Hepatocyte (in vitro differentiated cells): ENCODE measurements at regions not wholly inside any gene's neighbourhood (a gene's known extent, or its start where the extent isn't known, plus 50 kb on each side); places are given as distances from the start of the nearest gene placed in this dataset.

Experiments used
- EZH2 ChIP-seq: fragments of 200-600 bp; sonication (generic); IDR thresholded peaks from 2 replicates; pipeline ENCODE4 v1.6.1; 2016; ENCODE audit warnings: antibody characterized with exemption, mild to moderate bottlenecking, borderline replicate concordance
- EZH2phosphoT487 ChIP-seq: fragments of 200-600 bp; sonication (generic); IDR thresholded peaks from one replicate; pipeline ENCODE4 v1.6.1; 2018; ENCODE audit warnings: antibody characterized with exemption, mild to moderate bottlenecking, low read depth, moderate library complexity; ENCODE audit not compliant: unreplicated experiment, severe bottlenecking
- TF ChIP-seq, protein P1 (sequence below): fragments of 200-600 bp; sonication (generic); IDR thresholded peaks from 2 replicates; pipeline ENCODE4 v1.5.1; 2016; ENCODE audit warnings: antibody characterized with exemption, mild to moderate bottlenecking; ENCODE audit not compliant: poor library complexity

DNA sequence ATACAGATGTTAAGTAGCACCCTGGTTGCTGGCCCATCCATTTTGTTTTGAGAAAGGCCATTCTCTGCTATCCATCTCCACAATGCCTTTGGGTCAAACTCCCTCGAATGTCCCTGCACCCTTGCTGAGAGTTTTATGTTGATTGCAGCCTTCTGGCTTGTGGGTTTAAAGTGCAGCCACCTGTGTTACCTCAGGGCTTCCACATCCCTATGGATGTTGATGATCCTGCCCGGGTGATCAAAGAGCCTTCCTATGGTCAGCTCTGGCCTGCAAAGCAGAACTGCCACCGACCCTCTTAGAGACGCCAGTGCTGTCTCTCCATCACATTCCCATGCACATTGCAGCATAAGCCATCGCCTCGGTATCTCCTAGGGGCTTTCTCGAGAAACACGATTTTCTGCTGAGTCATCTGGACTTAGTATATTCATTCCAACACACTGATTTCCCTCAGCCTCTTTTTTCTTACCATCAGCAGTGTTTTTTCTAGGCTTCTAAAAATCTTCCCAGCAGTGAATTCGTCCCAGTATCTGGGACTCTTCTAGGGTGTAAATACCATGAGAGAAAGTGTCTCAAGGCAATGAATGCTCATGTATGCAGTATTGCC lies 585.7 kb upstream of the TMEM132C start:
- TF ChIP-seq EZH2 (no peak), EZH2phosphoT487 (no peak)
- TF ChIP-seq, protein P1, sequence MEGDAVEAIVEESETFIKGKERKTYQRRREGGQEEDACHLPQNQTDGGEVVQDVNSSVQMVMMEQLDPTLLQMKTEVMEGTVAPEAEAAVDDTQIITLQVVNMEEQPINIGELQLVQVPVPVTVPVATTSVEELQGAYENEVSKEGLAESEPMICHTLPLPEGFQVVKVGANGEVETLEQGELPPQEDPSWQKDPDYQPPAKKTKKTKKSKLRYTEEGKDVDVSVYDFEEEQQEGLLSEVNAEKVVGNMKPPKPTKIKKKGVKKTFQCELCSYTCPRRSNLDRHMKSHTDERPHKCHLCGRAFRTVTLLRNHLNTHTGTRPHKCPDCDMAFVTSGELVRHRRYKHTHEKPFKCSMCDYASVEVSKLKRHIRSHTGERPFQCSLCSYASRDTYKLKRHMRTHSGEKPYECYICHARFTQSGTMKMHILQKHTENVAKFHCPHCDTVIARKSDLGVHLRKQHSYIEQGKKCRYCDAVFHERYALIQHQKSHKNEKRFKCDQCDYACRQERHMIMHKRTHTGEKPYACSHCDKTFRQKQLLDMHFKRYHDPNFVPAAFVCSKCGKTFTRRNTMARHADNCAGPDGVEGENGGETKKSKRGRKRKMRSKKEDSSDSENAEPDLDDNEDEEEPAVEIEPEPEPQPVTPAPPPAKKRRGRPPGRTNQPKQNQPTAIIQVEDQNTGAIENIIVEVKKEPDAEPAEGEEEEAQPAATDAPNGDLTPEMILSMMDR: no peak
